HCT116 (cell line): ENCODE measurements at regions not wholly inside any gene's neighbourhood (a gene's known extent, or its start where the extent isn't known, plus 50 kb on each side); places are given as distances from the start of the nearest gene placed in this dataset.

Source experiments
- ATAC-seq: fragments of 200-7000 bp; cut with Tn5 transposase; 2 replicates; pipeline ENCODE4 v1.9.1; 2020; ENCODE audit warnings: mild to moderate bottlenecking, moderate library complexity
- BruUV-seq: library from RNA; stranded (reverse); fragments of 400-500 nt; replicated peaks from 2 replicates; lab custom pipeline; 2021; lab: Mats Ljungman, UMichigan
- CTCF ChIA-PET: fragments of 300-600 bp; sonication (Branson Sonifier 250); formaldehyde crosslinking; loops from one replicate; lab custom pipeline; 2021; ENCODE audit warnings: antibody characterized with exemption; lab: Charles Lee
- POLR2A ChIA-PET: fragments of 300-600, 350-600 bp; sonication (Branson Sonifier 250); formaldehyde crosslinking; loops from one replicate; lab custom pipeline; 2021; ENCODE audit warnings: antibody characterized with exemption; lab: Charles Lee
- RAD21 ChIA-PET, 2 experiments: fragments of 300-600 bp; sonication (Branson Sonifier 250); formaldehyde crosslinking; loops; one replicate each; lab custom pipeline; 2023; ENCODE audit warnings: low total read pairs in 2 of 2; ENCODE audit not compliant: uncharacterized antibody in 2 of 2, unreplicated experiment in 2 of 2, low non-redundant PET in 1 of 2; lab: Charles Lee
- DNase-seq: peaks from one replicate; pipeline ENCODE4 v3.0.0-alpha.2; 2010; ENCODE audit warnings: low read depth, low spot score
- H2AFZ ChIP-seq: fragments of 200-600 bp; shearing (Covaris generic), sonication (generic); 2 replicates; pipeline ENCODE4 v1.6.1; 2017; ENCODE audit warnings: low read depth, mixed run types, mixed read lengths, antibody characterized with exemption, low read length; ENCODE audit not compliant: poor library complexity, severe bottlenecking
- H3K27ac ChIP-seq: 2 replicates; pipeline ENCODE4 v1.5.1; 2012; ENCODE audit warnings: low read depth, low read length
- H3K27me3 ChIP-seq: fragments of 200-600 bp; sonication (generic); 2 replicates; pipeline ENCODE4 v1.6.1; 2016; ENCODE audit warnings: mixed run types, low read length, mixed read lengths; ENCODE audit not compliant: insufficient read depth
- H3K36me3 ChIP-seq, 2 experiments: fragments of 200-500 bp in 1 of 2; fragments of 200-600 bp in 1 of 2; sonication (Bioruptor generic) in 1 of 2; sonication (generic) in 1 of 2; 2 replicates each; pipeline versions ENCODE4 v1.5.1 to v1.6.1; 2014 to 2016; ENCODE audit warnings: low read length in 2 of 2, inconsistent platforms in 1 of 2, mixed read lengths in 1 of 2, mixed run types in 1 of 2; ENCODE audit not compliant: insufficient read depth in 2 of 2, control insufficient read depth in 1 of 2
- H3K4me1 ChIP-seq, 2 experiments: fragments of 200-600 bp in 1 of 2; sonication (generic) in 1 of 2; 2 replicates each; pipeline versions ENCODE4 v1.5.1 to v1.6.1; 2012 to 2017; ENCODE audit warnings: low read length in 2 of 2, inconsistent platforms in 1 of 2, mild to moderate bottlenecking in 1 of 2, mixed read lengths in 1 of 2, mixed run types in 1 of 2, moderate library complexity in 1 of 2; ENCODE audit not compliant: insufficient read depth in 2 of 2, control insufficient read depth in 1 of 2
- H3K4me2 ChIP-seq: fragments of 200-600 bp; sonication (generic); 2 replicates; pipeline ENCODE4 v1.6.1; 2017; ENCODE audit warnings: mixed run types, low read length, mixed read lengths
- H3K4me3 ChIP-seq, 2 experiments: fragments of 200-600 bp in 1 of 2; sonication (generic) in 1 of 2; replicated peaks in 1 of 2; 2 replicates each; pipeline ENCODE4 v1.5.1; 2011 to 2016; ENCODE audit warnings: low read length in 2 of 2, control low read depth in 1 of 2, low read depth in 1 of 2, mild to moderate bottlenecking in 1 of 2, mixed read lengths in 1 of 2, mixed run types in 1 of 2
- H3K79me2 ChIP-seq: fragments of 200-600 bp; sonication (generic); 2 replicates; pipeline ENCODE4 v1.6.1; 2017; ENCODE audit warnings: mild to moderate bottlenecking, mixed run types, low read length, moderate library complexity, mixed read lengths; ENCODE audit not compliant: insufficient read depth
- H3K9ac ChIP-seq: fragments of 200-600 bp; sonication (generic); 2 replicates; pipeline ENCODE4 v1.6.1; 2016; ENCODE audit warnings: low read length, mixed read lengths
- H3K9me2 ChIP-seq: fragments of 200-600 bp; sonication (generic), shearing (Covaris generic); 2 replicates; pipeline ENCODE4 v1.6.1; 2017; ENCODE audit warnings: mixed run types, mild to moderate bottlenecking, moderate library complexity; ENCODE audit not compliant: insufficient read depth
- H3K9me3 ChIP-seq, 2 experiments: fragments of 200-500 bp in 1 of 2; fragments of 200-600 bp in 1 of 2; sonication (Bioruptor generic) in 1 of 2; sonication (generic) in 1 of 2; 2 replicates each; pipeline ENCODE4 v1.6.1; 2014 to 2017; ENCODE audit warnings: low read length in 2 of 2, mixed read lengths in 2 of 2, inconsistent platforms in 1 of 2, low read depth in 1 of 2, mild to moderate bottlenecking in 1 of 2, mixed run types in 1 of 2, moderate library complexity in 1 of 2; ENCODE audit not compliant: control insufficient read depth in 1 of 2, insufficient read depth in 1 of 2
- H4K20me1 ChIP-seq: fragments of 200-600 bp; sonication (generic), shearing (Covaris generic); 2 replicates; pipeline ENCODE4 v1.6.1; 2017; ENCODE audit warnings: mixed run types, mild to moderate bottlenecking, moderate library complexity; ENCODE audit not compliant: insufficient read depth
- ATF3 ChIP-seq: IDR thresholded peaks from 2 replicates; pipeline ENCODE4 v1.6.1; 2012
- CBX3 ChIP-seq: IDR thresholded peaks from 2 replicates; pipeline ENCODE4 v1.6.1; 2012; ENCODE audit warnings: low read depth
- CEBPB ChIP-seq: IDR thresholded peaks from 2 replicates; pipeline ENCODE4 v1.6.1; 2012; ENCODE audit warnings: low read depth
- EGR1 ChIP-seq: IDR thresholded peaks from 2 replicates; pipeline ENCODE4 v1.6.1; 2012; ENCODE audit warnings: low read depth
- EZH2 ChIP-seq: fragments of 200-600 bp; sonication (generic); IDR thresholded peaks from 2 replicates; pipeline ENCODE4 v1.6.1; 2017; ENCODE audit warnings: antibody characterized with exemption, mixed run types
- JUND ChIP-seq: IDR thresholded peaks from 2 replicates; pipeline ENCODE4 v1.6.1; 2012
- MAX ChIP-seq: IDR thresholded peaks from 2 replicates; pipeline ENCODE4 v1.6.1; 2012
- RAD21 ChIP-seq: IDR thresholded peaks from 2 replicates; pipeline ENCODE4 v1.6.1; 2012; ENCODE audit warnings: low read depth, mild to moderate bottlenecking
- REST ChIP-seq: IDR thresholded peaks from 2 replicates; pipeline ENCODE4 v1.6.1; 2012; ENCODE audit warnings: low read depth
- SRF ChIP-seq: IDR thresholded peaks from 2 replicates; pipeline ENCODE4 v1.6.1; 2012; ENCODE audit warnings: low read depth
- TCF7L2 ChIP-seq: IDR thresholded peaks from 2 replicates; pipeline ENCODE4 v1.7.0; 2011; ENCODE audit warnings: borderline replicate concordance, inconsistent platforms; ENCODE audit not compliant: insufficient read depth, insufficient read length; ENCODE audit errors: extremely low read depth
- ZFX ChIP-seq: fragments of 450-650 bp; IDR thresholded peaks from 2 replicates; pipeline ENCODE4 v1.6.1; 2017
- ZNF274 ChIP-seq: fragments of 200-500 bp; sonication (Bioruptor generic); IDR thresholded peaks from 2 replicates; pipeline ENCODE4 v1.6.1; 2014; ENCODE audit warnings: mild to moderate bottlenecking, low read depth, low read length, inconsistent platforms
- intact Hi-C: fragments of 100-400 bp; cut with micrococcal nuclease; formaldehyde crosslinking; loops from 2 replicates; pipeline ENCODE4 v1.10.0; 2022

GRCh38 chr5:120093178-120093577, 370.9 kb upstream of the PRR16 start:
- Histone ChIP-seq H3K36me3 (no peaks in the 10 kb centered on the region), H3K9ac (no peak overlapping the region), H2AFZ (no peak overlapping the region), H3K27ac (no peak overlapping the region), H3K9me2 (no peaks in the 10 kb centered on the region), H3K4me3 (no peak overlapping the region), H3K27me3 (no peaks in the 10 kb centered on the region), H3K79me2 (no peaks in the 10 kb centered on the region), H3K9me3 (no peaks in the 10 kb centered on the region), H3K4me2 (no peak overlapping the region), H4K20me1 (no peaks in the 10 kb centered on the region), H3K4me1 (peaks cover 0 to 3% of the 10 kb centered on the region in 2 experiments; a peak in 1 of 4 replicates)
- 0 out of 2 replicates have a peak, but pooled peaks have one; percentile 12 for TF ChIP-seq RAD21
- no peak for TF ChIP-seq REST
- no TSS peak for BruUV-seq
- no peak for ATAC-seq
- POLR2A ChIA-PET: no interaction called here
- intact Hi-C loops: no loop called here
- RAD21 ChIA-PET: no interaction called here
- DNase-seq: no peak
- CTCF ChIA-PET: no interaction called here

- no peak overlapping the region for H3K9ac ChIP-seq
- H3K79me2 ChIP-seq: no peaks in the 10 kb centered on the region
- H3K27ac ChIP-seq: no peak overlapping the region
- intact Hi-C loops: no loop called here
- no peak overlapping the region for H2AFZ ChIP-seq
- H3K4me2 ChIP-seq: peak overlapping the region; percentile 24
- no peaks in the 10 kb centered on the region for H4K20me1 ChIP-seq
- POLR2A ChIA-PET: no interaction called here
- no peaks in the 10 kb centered on the region for H3K9me3 ChIP-seq
- no TSS peak for BruUV-seq
- TF ChIP-seq REST (no peak), SRF (no peak), CBX3 (no peak), ZFX (no peak), ZNF274 (no peak), EGR1 (no peak), MAX (no peak), TCF7L2 (no peak), JUND (no peak), ATF3 (no peak), CEBPB (no peak), EZH2 (no peak)
- CTCF ChIA-PET: no interaction called here
- no peak for ATAC-seq
- H3K4me3 ChIP-seq: no peak overlapping the region
- RAD21 ChIA-PET: no interaction called here
- no peaks in the 10 kb centered on the region for H3K27me3 ChIP-seq
- H3K36me3 ChIP-seq: no peaks in the 10 kb centered on the region
- H3K4me1 ChIP-seq: peaks cover 0 to 3% of the 10 kb centered on the region in 2 experiments; a peak in 1 of 4 replicates
- no peak for DNase-seq
- no peaks in the 10 kb centered on the region for H3K9me2 ChIP-seq
These were observed 367.7 kb upstream of the PRR16 start for GRCh38 chr5:120096413-120096812.
